ENCODE measurements at regions not wholly inside any gene's neighbourhood (a gene's known extent, or its start where the extent isn't known, plus 50 kb on each side); places are given as distances from the start of the nearest gene placed in this dataset.
"Not testable (repeated sequence)": the region's sequence is repeated elsewhere in the genome, so short reads cannot be mapped to it uniquely, and the experiment has no call there.

GRCh38 chr9:83142389-83142788 lies 79.4 kb upstream of the RASEF start:
- intact Hi-C loops (cut with DNase I) = no loop called here
- DNase-seq (ENCODE audit: missing footprints) = no peak
- ATAC-seq = no peak

- ATAC-seq = no peak
- intact Hi-C loops (cut with DNase I) = no loop called here
- no peak for DNase-seq (ENCODE audit: missing footprints)
Measured at GRCh38 chr9:83141887-83142286, 78.9 kb upstream of the RASEF start.

- ATAC-seq (no peak), DNase-seq (ENCODE audit: missing footprints) (no peak)
- intact Hi-C loops (cut with DNase I) = no loop called here
Measured at GRCh38 chr9:83140061-83140460, 77.1 kb upstream of the RASEF start.

- DNase-seq (ENCODE audit: missing footprints) (no peak), ATAC-seq (no peak)
- intact Hi-C loops (cut with DNase I) = no loop called here
Measured at GRCh38 chr9:83138422-83139135, 75.6 kb upstream of the RASEF start.

GRCh38 chr9:83133316-83133715 lies 70.4 kb upstream of the RASEF start:
- ATAC-seq = no peak
- no peak for DNase-seq (ENCODE audit: missing footprints)
- intact Hi-C loops (cut with DNase I) = no loop called here

- intact Hi-C loops (cut with DNase I) = no loop called here
- DNase-seq (ENCODE audit: missing footprints) (no peak), ATAC-seq (no peak)
Measured at GRCh38 chr9:83132768-83133167, 69.8 kb upstream of the RASEF start.

- no peak for DNase-seq (ENCODE audit: missing footprints)
- intact Hi-C loops (cut with DNase I) = no loop called here
- ATAC-seq = no peak
Measured at GRCh38 chr9:83130541-83130940, 67.6 kb upstream of the RASEF start.

GRCh38 chr9:83125671-83126070 lies 62.7 kb upstream of the RASEF start:
- intact Hi-C loops (cut with DNase I) = no loop called here
- ATAC-seq = no peak
- no peak for DNase-seq (ENCODE audit: missing footprints)

GRCh38 chr9:83119873-83120272 lies 56.9 kb upstream of the RASEF start:
- DNase-seq (ENCODE audit: missing footprints) (no peak), ATAC-seq (no peak)
- intact Hi-C loops (cut with DNase I) = no loop called here

- ATAC-seq (no peak), DNase-seq (ENCODE audit: missing footprints) (no peak)
- intact Hi-C loops (cut with DNase I) = no loop called here
Measured at GRCh38 chr9:83116026-83116425, 53.1 kb upstream of the RASEF start.

GRCh38 chr9:83113445-83113844 lies 50.5 kb upstream of the RASEF start:
- DNase-seq (ENCODE audit: missing footprints); ATAC-seq; intact Hi-C loops (cut with DNase I): not testable (repeated sequence)
